Transverse colon (tissue), 4 donors: ENCODE measurements at regions not wholly inside any gene's neighbourhood (a gene's known extent, or its start where the extent isn't known, plus 50 kb on each side); places are given as distances from the start of the nearest gene placed in this dataset.
A peak's percentile ranks its signal among the peaks of the same experiment; 100 is the strongest.
"Not testable (repeated sequence)": the region's sequence is repeated elsewhere in the genome, so short reads cannot be mapped to it uniquely, and the experiment has no call there.

Experiments
- DNase-seq: peaks from one replicate; pipeline ENCODE4 v3.0.0-alpha.2; 2019
- H3K27ac ChIP-seq, 4 donors: fragments of 200-600 bp; sonication (generic); 2 replicates each; pipeline ENCODE4 v1.5.1; 2016 to 2018; ENCODE audit warnings: inconsistent platforms in 4 of 4
- H3K27me3 ChIP-seq: fragments of 200-600 bp; sonication (generic); 2 replicates; pipeline ENCODE4 v1.5.1; 2017; ENCODE audit warnings: inconsistent platforms
- H3K36me3 ChIP-seq, 4 donors: fragments of 200-600 bp; sonication (generic); 2 replicates each; pipeline ENCODE4 v1.5.1; 2017 to 2019; ENCODE audit warnings: inconsistent platforms in 4 of 4
- H3K4me1 ChIP-seq, 4 donors: fragments of 200-600 bp; sonication (generic); 2 replicates each; pipeline ENCODE4 v1.5.1; 2017 to 2020; ENCODE audit warnings: inconsistent platforms in 4 of 4
- H3K4me3 ChIP-seq, 4 donors: fragments of 200-600 bp; sonication (generic); 1 replicate in 1 of 4; 2 replicates in 3 of 4; pipeline versions ENCODE4 v1.5.1 to v1.6.1; 2017 to 2019; ENCODE audit warnings: inconsistent platforms in 4 of 4
- H3K9me3 ChIP-seq, 2 donors: fragments of 200-600 bp; sonication (generic); 2 replicates each; pipeline ENCODE4 v1.5.1; 2017 to 2019; ENCODE audit warnings: inconsistent platforms in 2 of 2
- CTCF ChIP-seq, 5 experiments: fragments of 200-600 bp in 3 of 5; fragments of 450-650 bp in 2 of 5; sonication (generic) in 3 of 5; IDR thresholded peaks; 1 replicate in 2 of 5; 2 replicates in 3 of 5; pipeline ENCODE4 v1.5.1; 2016 to 2017; ENCODE audit warnings: antibody characterized with exemption in 5 of 5, inconsistent platforms in 3 of 5, mild to moderate bottlenecking in 2 of 5, moderate library complexity in 1 of 5
- EP300 ChIP-seq: sonication (generic); formaldehyde crosslinking; IDR thresholded peaks from one replicate; pipeline ENCODE4 v1.6.1; 2017; ENCODE audit warnings: antibody characterized with exemption, low read depth
- POLR2A ChIP-seq: fragments of 450-650 bp; IDR thresholded peaks from one replicate; pipeline ENCODE4 v1.6.1; 2016; ENCODE audit warnings: antibody characterized with exemption, mild to moderate bottlenecking, moderate library complexity
- POLR2AphosphoS5 ChIP-seq, 3 donors: sonication (generic); formaldehyde crosslinking; IDR thresholded peaks; one replicate each; pipeline ENCODE4 v1.6.1; 2016; ENCODE audit warnings: antibody characterized with exemption in 3 of 3
- WGBS, 2 donors: methylation state at CpG; one replicate each; pipeline ENCODE4 v1.1.5; 2018; ENCODE audit warnings: low coverage in 1 of 2; 5-methylcytosine and 5-hydroxymethylcytosine counted together
- in situ Hi-C, 4 donors: fragments of 200-750 bp; cut with MboI; loops; one replicate each; pipeline versions ENCODE4 v1.15.0 to v1.15.1; 2017; ENCODE audit warnings: low sequenced_read_pairs in 3 of 4, low pct_ligation_motif_present in 1 of 4, low pct_unique_long_range_greater_than_20kb in 1 of 4
- intact Hi-C: fragments of 100-400 bp; cut with DNase I; formaldehyde crosslinking; loops from one replicate; pipeline ENCODE4 v1.15.1; 2023; ENCODE audit warnings: low total_unique reads

GRCh38 chr2:71923887-71924533, 223.7 kb downstream of the CYP26B1 start:
- in situ Hi-C loops, result loop anchor here in 3 of 4 donors (10.0 to 25.0 kb wide), 3 partner anchors 112 to 231 kb away; partner anchors contain the start of gene CYP26B1 (in 1 of the 3)
- peak; percentile 73 for DNase-seq
- H3K9me3 ChIP-seq, result no peaks in the 10 kb centered on the region
- 0 to 38% methylated on average over 1 to 7 of the region's 7 CpGs for WGBS, 2 donors
- no peaks in the 10 kb centered on the region for H3K36me3 ChIP-seq
- H3K4me1 ChIP-seq, result peaks cover 10 to 15% (median 14%) of the 10 kb centered on the region in 4 donors
- intact Hi-C loops, result loop anchor here (1.0 kb wide), 1 partner anchor 225 kb away; no protein-coding TSS in a partner anchor
- TF ChIP-seq CTCF (IDR thresholded peaks at IDR 0.05), result peak; percentile 74 to 88 (median 84)
- no peak for TF ChIP-seq POLR2AphosphoS5 (IDR thresholded peaks at IDR 0.05)
- H3K27me3 ChIP-seq, result no peaks in the 10 kb centered on the region
- H3K4me3 ChIP-seq, result no peak overlapping the region
- H3K27ac ChIP-seq, result no peak overlapping the region

GRCh38 chr2:71923143-71923525, 224.5 kb downstream of the CYP26B1 start:
- intact Hi-C loops, result no loop called here
- no peak for DNase-seq
- H3K36me3 ChIP-seq, result no peaks in the 10 kb centered on the region
- peaks cover 3% of the 10 kb centered on the region for H3K27me3 ChIP-seq
- H3K27ac ChIP-seq, result no peak overlapping the region
- in situ Hi-C loops, result loop anchor here in 3 of 4 donors (10.0 to 25.0 kb wide), 3 partner anchors 111 to 232 kb away; partner anchors contain the start of gene CYP26B1 (in 1 of the 3)
- peaks cover 0 to 7% of the 10 kb centered on the region in 2 donors for H3K9me3 ChIP-seq
- peaks cover 10 to 15% (median 14%) of the 10 kb centered on the region in 4 donors for H3K4me1 ChIP-seq
- TF ChIP-seq POLR2AphosphoS5 (IDR thresholded peaks at IDR 0.05) (no peak), EP300 (no peak), POLR2A (no peak), CTCF (IDR thresholded peaks at IDR 0.05) (no peak)
- no peak overlapping the region for H3K4me3 ChIP-seq

GRCh38 chr2:71922499-71923142, 225.0 kb downstream of the CYP26B1 start:
- Histone ChIP-seq H3K4me1 (peaks cover 10 to 15% (median 14%) of the 10 kb centered on the region in 4 donors), H3K27ac (no peak overlapping the region), H3K27me3 (peaks cover 5% of the 10 kb centered on the region), H3K4me3 (no peak overlapping the region), H3K9me3 (peaks cover 0 to 7% of the 10 kb centered on the region in 2 donors), H3K36me3 (no peaks in the 10 kb centered on the region)
- TF ChIP-seq CTCF (IDR thresholded peaks at IDR 0.05), result no peak
- no peak for TF ChIP-seq EP300
- no peak for TF ChIP-seq POLR2A
- no peak for TF ChIP-seq POLR2AphosphoS5 (IDR thresholded peaks at IDR 0.05)
- 82% methylated on average over 7 of the region's 7 CpGs; no CpG with 5 or more reads in 1 of the 2 donors for WGBS, 2 donors
- in situ Hi-C loops (loop anchor here in 3 of 4 donors (10.0 to 25.0 kb wide), 3 partner anchors 110 to 232 kb away; partner anchors contain the start of gene CYP26B1 (in 1 of the 3)), intact Hi-C loops (no loop called here)
- no peak for DNase-seq

GRCh38 chr2:71922091-71922490, 225.6 kb downstream of the CYP26B1 start:
- H3K9me3 ChIP-seq, result peaks cover 0 to 7% of the 10 kb centered on the region in 2 donors
- 65 to 78% methylated on average over 1 to 2 of the region's 2 CpGs for WGBS, 2 donors
- no peak for DNase-seq
- in situ Hi-C loops (loop anchor here in 3 of 4 donors (10.0 to 25.0 kb wide), 3 partner anchors 110 to 233 kb away; partner anchors contain the start of gene CYP26B1 (in 1 of the 3)), intact Hi-C loops (no loop called here)
- TF ChIP-seq POLR2A (no peak), CTCF (IDR thresholded peaks at IDR 0.05) (no peak), EP300 (no peak), POLR2AphosphoS5 (IDR thresholded peaks at IDR 0.05) (no peak)
- peaks cover 5% of the 10 kb centered on the region for H3K27me3 ChIP-seq
- no peak overlapping the region for H3K27ac ChIP-seq
- peaks cover 10 to 15% (median 14%) of the 10 kb centered on the region in 4 donors for H3K4me1 ChIP-seq
- H3K36me3 ChIP-seq, result no peaks in the 10 kb centered on the region
- no peak overlapping the region for H3K4me3 ChIP-seq

GRCh38 chr2:71920819-71921218, 226.8 kb downstream of the CYP26B1 start:
- H3K27ac ChIP-seq, H3K36me3 ChIP-seq, H3K27me3 ChIP-seq, intact Hi-C loops, H3K9me3 ChIP-seq, H3K4me1 ChIP-seq, DNase-seq, H3K4me3 ChIP-seq: not testable (repeated sequence)
- WGBS, 2 donors, result 57 to 63% methylated on average over 1 to 5 of the region's 5 CpGs
- in situ Hi-C loops, result loop anchor here in 3 of 4 donors (10.0 to 25.0 kb wide), 3 partner anchors 109 to 234 kb away; partner anchors contain the start of gene CYP26B1 (in 1 of the 3)
